Neural cell (in vitro differentiated cells): ENCODE measurements at regions not wholly inside any gene's neighbourhood (a gene's known extent, or its start where the extent isn't known, plus 50 kb on each side); places are given as distances from the start of the nearest gene placed in this dataset.

ENCODE experiments used
- H2AFZ ChIP-seq: fragments of 200-600, 300-800 bp; sonication (generic), shearing (Covaris generic); 2 replicates; pipeline ENCODE4 v1.6.0; 2014; ENCODE audit warnings: low read depth, mild to moderate bottlenecking, antibody characterized with exemption, low read length, moderate library complexity
- H3F3A ChIP-seq: fragments of 200-600 bp; shearing (Covaris generic); 2 replicates; pipeline ENCODE4 v1.6.1; 2016; ENCODE audit warnings: mild to moderate bottlenecking, moderate library complexity, mixed read lengths, antibody characterized with exemption, low read length; ENCODE audit not compliant: insufficient read depth, poor library complexity, severe bottlenecking
- H3K27ac ChIP-seq: fragments of 200-600, 300-800 bp; sonication (generic), shearing (Covaris generic); 2 replicates; pipeline ENCODE4 v1.5.1; 2014; ENCODE audit warnings: mild to moderate bottlenecking, low read length, moderate library complexity
- H3K27me3 ChIP-seq: fragments of 300-800, 200-600 bp; sonication (generic), shearing (Covaris generic); 2 replicates; pipeline ENCODE4 v1.6.0; 2014; ENCODE audit warnings: mild to moderate bottlenecking, low read depth, low read length, moderate library complexity; ENCODE audit not compliant: insufficient read depth
- H3K36me3 ChIP-seq: fragments of 300-800, 200-600 bp; sonication (generic), shearing (Covaris generic); 2 replicates; pipeline ENCODE4 v1.5.1; 2014; ENCODE audit warnings: mild to moderate bottlenecking, antibody characterized with exemption, low read length, moderate library complexity; ENCODE audit not compliant: insufficient read depth
- H3K4me2 ChIP-seq: fragments of 300-800, 200-600 bp; sonication (generic), shearing (Covaris generic); 2 replicates; pipeline ENCODE4 v1.6.0; 2014; ENCODE audit warnings: mild to moderate bottlenecking, low read length
- H3K4me3 ChIP-seq: fragments of 300-800, 200-600 bp; sonication (generic), shearing (Covaris generic); 2 replicates; pipeline ENCODE4 v1.5.1; 2014; ENCODE audit warnings: mild to moderate bottlenecking, low read length, moderate library complexity
- H3K79me2 ChIP-seq: fragments of 200-600 bp; shearing (Covaris generic); replicated peaks from 2 replicates; pipeline ENCODE4 v1.6.0; 2014; ENCODE audit warnings: mild to moderate bottlenecking, low read length, moderate library complexity; ENCODE audit not compliant: insufficient read depth
- H3K9ac ChIP-seq: fragments of 300-800, 200-600 bp; sonication (generic), shearing (Covaris generic); 2 replicates; pipeline ENCODE4 v1.6.1; 2016; ENCODE audit warnings: mild to moderate bottlenecking, low read length, mixed read lengths
- H3K9me2 ChIP-seq: fragments of 200-600 bp; shearing (Covaris generic); 2 replicates; pipeline ENCODE4 v1.6.1; 2016; ENCODE audit warnings: mild to moderate bottlenecking, low read length, mixed read lengths; ENCODE audit not compliant: insufficient read depth
- H3K9me3 ChIP-seq: fragments of 200-600, 300-800 bp; sonication (generic), shearing (Covaris generic); 2 replicates; pipeline ENCODE4 v1.6.1; 2016; ENCODE audit warnings: mild to moderate bottlenecking, mixed run types, low read length, moderate library complexity, mixed read lengths
- H4K20me1 ChIP-seq: fragments of 200-600 bp; shearing (Covaris generic); 2 replicates; pipeline ENCODE4 v1.6.1; 2016; ENCODE audit warnings: mild to moderate bottlenecking, mixed run types; ENCODE audit not compliant: insufficient read depth
- EP300 ChIP-seq: fragments of 450-650 bp; conservative IDR thresholded peaks from 2 replicates; pipeline ENCODE4 v1.6.1; 2014; ENCODE audit warnings: antibody characterized with exemption, mild to moderate bottlenecking, moderate library complexity; ENCODE audit not compliant: poor library complexity, severe bottlenecking
- EZH2 ChIP-seq: fragments of 200-600, 300-800 bp; shearing (Covaris generic), sonication (generic); IDR thresholded peaks from 2 replicates; pipeline ENCODE4 v1.6.1; 2014; ENCODE audit warnings: antibody characterized with exemption, low read length, borderline replicate concordance, mild to moderate bottlenecking; ENCODE audit not compliant: insufficient read depth, poor library complexity, severe bottlenecking
- MXI1 ChIP-seq: fragments of 450-650 bp; conservative IDR thresholded peaks from 2 replicates; pipeline ENCODE4 v1.6.1; 2014; ENCODE audit warnings: antibody characterized with exemption, mild to moderate bottlenecking; ENCODE audit not compliant: poor library complexity, severe bottlenecking
- POLR2AphosphoS5 ChIP-seq: IDR thresholded peaks from 2 replicates; pipeline ENCODE4 v1.6.1; 2012
- RAD21 ChIP-seq: fragments of 450-650 bp; conservative IDR thresholded peaks from 2 replicates; pipeline ENCODE4 v1.6.1; 2014; ENCODE audit warnings: antibody characterized with exemption, mild to moderate bottlenecking, moderate library complexity
- SMC3 ChIP-seq: fragments of 450-650 bp; conservative IDR thresholded peaks from 2 replicates; pipeline ENCODE4 v1.6.1; 2014; ENCODE audit warnings: antibody characterized with exemption, mild to moderate bottlenecking, moderate library complexity; ENCODE audit not compliant: poor library complexity
- TAF1 ChIP-seq: IDR thresholded peaks from 2 replicates; pipeline ENCODE4 v1.6.1; 2012; ENCODE audit warnings: low read depth
- TF ChIP-seq, protein P1 (sequence below): fragments of 450-650 bp; IDR thresholded peaks from 2 replicates; pipeline ENCODE4 v1.5.1; 2014; ENCODE audit warnings: antibody characterized with exemption, mild to moderate bottlenecking, moderate library complexity; ENCODE audit not compliant: poor library complexity, severe bottlenecking
- TF ChIP-seq, protein P2 (sequence below): IDR thresholded peaks from 2 replicates; pipeline ENCODE4 v1.6.1; 2012; ENCODE audit warnings: borderline replicate concordance

DNA sequence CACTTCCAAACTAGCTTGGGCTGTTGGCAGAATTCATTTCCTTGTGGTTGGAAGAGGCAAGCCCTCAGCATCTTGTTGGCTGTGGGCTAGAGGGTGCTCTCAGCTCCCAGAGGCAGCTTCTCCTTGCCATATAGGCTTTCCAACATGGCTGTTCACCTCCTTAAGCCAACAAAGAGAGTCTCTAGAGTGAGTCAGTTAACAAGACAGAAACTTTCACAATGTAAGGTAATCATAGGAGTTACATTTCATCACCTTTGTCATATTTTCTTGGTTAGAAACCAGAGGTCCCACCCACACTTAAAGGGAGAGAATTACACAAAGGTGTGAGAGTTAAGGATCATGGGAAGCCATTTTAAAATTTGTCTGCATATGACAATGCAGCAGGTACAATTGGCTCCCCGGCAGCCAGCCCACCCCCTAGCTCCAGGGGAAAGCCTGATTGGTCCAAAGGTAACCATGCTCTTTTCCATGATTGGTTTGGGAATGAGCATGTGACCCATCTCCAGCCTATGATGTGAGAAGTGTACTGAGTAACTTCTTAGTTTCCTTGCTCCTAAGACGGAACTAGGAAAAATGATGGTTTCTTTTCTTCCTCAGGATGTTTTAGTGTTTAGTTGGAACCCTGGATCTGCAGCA is 109.8 kb upstream of the MSX2 start:
- Histone ChIP-seq H3K9me3 (no peaks in the 10 kb centered on the region), H3K4me2 (no peak overlapping the region), H4K20me1 (no peaks in the 10 kb centered on the region), H3K27ac (no peak overlapping the region), H3K27me3 (no peaks in the 10 kb centered on the region), H3K36me3 (no peaks in the 10 kb centered on the region), H2AFZ (no peak overlapping the region), H3K9ac (no peak overlapping the region), H3K9me2 (no peaks in the 10 kb centered on the region), H3F3A (no peaks in the 10 kb centered on the region), H3K4me3 (no peak overlapping the region), H3K79me2 (no peaks in the 10 kb centered on the region)
- no peak for TF ChIP-seq TAF1

DNA sequence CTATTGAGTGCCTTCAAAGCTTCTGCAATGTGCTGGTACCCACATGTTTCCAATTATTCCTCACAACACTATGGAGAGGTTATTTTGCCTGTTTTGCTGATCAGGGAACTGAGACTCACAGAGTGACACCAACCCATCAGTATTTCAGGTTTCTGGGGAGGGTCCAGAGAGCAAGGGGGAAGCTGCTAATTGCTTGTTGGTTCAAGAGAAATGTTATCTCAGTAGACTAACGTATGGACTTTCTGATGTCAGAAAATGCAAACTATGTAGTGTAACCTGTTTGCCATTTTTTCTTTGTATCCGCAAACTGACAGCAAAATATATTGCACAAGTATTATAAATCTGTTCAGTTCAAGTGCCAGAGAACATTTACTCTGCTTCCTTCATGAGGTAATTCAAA is 108.3 kb upstream of the MSX2 start:
- Histone ChIP-seq H3K79me2 (no peaks in the 10 kb centered on the region), H2AFZ (no peak overlapping the region), H3F3A (no peaks in the 10 kb centered on the region), H4K20me1 (no peaks in the 10 kb centered on the region), H3K9ac (no peak overlapping the region), H3K4me2 (no peak overlapping the region), H3K4me3 (no peak overlapping the region), H3K27me3 (no peaks in the 10 kb centered on the region), H3K27ac (no peak overlapping the region), H3K36me3 (no peaks in the 10 kb centered on the region), H3K9me3 (no peaks in the 10 kb centered on the region), H3K9me2 (no peaks in the 10 kb centered on the region)
- no peak for TF ChIP-seq SMC3
- TF ChIP-seq, protein P1, sequence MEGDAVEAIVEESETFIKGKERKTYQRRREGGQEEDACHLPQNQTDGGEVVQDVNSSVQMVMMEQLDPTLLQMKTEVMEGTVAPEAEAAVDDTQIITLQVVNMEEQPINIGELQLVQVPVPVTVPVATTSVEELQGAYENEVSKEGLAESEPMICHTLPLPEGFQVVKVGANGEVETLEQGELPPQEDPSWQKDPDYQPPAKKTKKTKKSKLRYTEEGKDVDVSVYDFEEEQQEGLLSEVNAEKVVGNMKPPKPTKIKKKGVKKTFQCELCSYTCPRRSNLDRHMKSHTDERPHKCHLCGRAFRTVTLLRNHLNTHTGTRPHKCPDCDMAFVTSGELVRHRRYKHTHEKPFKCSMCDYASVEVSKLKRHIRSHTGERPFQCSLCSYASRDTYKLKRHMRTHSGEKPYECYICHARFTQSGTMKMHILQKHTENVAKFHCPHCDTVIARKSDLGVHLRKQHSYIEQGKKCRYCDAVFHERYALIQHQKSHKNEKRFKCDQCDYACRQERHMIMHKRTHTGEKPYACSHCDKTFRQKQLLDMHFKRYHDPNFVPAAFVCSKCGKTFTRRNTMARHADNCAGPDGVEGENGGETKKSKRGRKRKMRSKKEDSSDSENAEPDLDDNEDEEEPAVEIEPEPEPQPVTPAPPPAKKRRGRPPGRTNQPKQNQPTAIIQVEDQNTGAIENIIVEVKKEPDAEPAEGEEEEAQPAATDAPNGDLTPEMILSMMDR: no peak
- no peak for TF ChIP-seq POLR2AphosphoS5
- no peak for TF ChIP-seq EZH2
- TF ChIP-seq TAF1: no peak
- no peak for TF ChIP-seq MXI1

DNA sequence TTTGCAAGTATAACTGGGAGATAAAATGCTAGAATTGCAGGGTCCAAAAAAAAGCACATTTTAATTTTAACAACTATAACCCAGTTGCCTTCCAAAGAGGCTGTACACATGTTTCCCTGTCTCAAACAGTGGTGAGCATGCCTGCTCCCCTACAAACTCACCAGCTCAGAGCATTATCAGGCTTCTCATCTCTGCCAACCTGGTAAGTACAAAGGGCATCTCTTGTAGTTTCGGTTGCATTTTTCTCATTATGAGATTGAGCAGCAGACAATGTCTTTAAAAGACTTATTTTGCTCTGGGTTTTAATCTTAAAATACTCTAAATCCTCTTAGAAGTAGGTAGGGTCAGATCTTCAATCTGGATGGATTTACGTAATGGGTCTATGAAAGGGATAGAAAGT is 107.1 kb upstream of the MSX2 start:
- Histone ChIP-seq H3K79me2 (no peaks in the 10 kb centered on the region), H3F3A (no peaks in the 10 kb centered on the region), H3K4me3 (no peak overlapping the region), H3K36me3 (no peaks in the 10 kb centered on the region), H4K20me1 (no peaks in the 10 kb centered on the region), H3K9me3 (no peaks in the 10 kb centered on the region), H3K27me3 (no peaks in the 10 kb centered on the region), H3K4me2 (no peak overlapping the region), H3K9ac (no peak overlapping the region), H3K27ac (no peak overlapping the region), H3K9me2 (no peaks in the 10 kb centered on the region), H2AFZ (no peak overlapping the region)
- TF ChIP-seq EP300 (no peak), SMC3 (no peak), TAF1 (no peak), POLR2AphosphoS5 (no peak), RAD21 (no peak), MXI1 (no peak), EZH2 (no peak)
- TF ChIP-seq, protein P1: no peak
- TF ChIP-seq, protein P2, sequence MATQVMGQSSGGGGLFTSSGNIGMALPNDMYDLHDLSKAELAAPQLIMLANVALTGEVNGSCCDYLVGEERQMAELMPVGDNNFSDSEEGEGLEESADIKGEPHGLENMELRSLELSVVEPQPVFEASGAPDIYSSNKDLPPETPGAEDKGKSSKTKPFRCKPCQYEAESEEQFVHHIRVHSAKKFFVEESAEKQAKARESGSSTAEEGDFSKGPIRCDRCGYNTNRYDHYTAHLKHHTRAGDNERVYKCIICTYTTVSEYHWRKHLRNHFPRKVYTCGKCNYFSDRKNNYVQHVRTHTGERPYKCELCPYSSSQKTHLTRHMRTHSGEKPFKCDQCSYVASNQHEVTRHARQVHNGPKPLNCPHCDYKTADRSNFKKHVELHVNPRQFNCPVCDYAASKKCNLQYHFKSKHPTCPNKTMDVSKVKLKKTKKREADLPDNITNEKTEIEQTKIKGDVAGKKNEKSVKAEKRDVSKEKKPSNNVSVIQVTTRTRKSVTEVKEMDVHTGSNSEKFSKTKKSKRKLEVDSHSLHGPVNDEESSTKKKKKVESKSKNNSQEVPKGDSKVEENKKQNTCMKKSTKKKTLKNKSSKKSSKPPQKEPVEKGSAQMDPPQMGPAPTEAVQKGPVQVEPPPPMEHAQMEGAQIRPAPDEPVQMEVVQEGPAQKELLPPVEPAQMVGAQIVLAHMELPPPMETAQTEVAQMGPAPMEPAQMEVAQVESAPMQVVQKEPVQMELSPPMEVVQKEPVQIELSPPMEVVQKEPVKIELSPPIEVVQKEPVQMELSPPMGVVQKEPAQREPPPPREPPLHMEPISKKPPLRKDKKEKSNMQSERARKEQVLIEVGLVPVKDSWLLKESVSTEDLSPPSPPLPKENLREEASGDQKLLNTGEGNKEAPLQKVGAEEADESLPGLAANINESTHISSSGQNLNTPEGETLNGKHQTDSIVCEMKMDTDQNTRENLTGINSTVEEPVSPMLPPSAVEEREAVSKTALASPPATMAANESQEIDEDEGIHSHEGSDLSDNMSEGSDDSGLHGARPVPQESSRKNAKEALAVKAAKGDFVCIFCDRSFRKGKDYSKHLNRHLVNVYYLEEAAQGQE: no peak
